ENCODE measurements at regions not wholly inside any gene's neighbourhood (a gene's known extent, or its start where the extent isn't known, plus 50 kb on each side); places are given as distances from the start of the nearest gene placed in this dataset.
A peak's percentile ranks its signal among the peaks of the same experiment; 100 is the strongest.
"Not testable (repeated sequence)": the region's sequence is repeated elsewhere in the genome, so short reads cannot be mapped to it uniquely, and the experiment has no call there.

DNA sequence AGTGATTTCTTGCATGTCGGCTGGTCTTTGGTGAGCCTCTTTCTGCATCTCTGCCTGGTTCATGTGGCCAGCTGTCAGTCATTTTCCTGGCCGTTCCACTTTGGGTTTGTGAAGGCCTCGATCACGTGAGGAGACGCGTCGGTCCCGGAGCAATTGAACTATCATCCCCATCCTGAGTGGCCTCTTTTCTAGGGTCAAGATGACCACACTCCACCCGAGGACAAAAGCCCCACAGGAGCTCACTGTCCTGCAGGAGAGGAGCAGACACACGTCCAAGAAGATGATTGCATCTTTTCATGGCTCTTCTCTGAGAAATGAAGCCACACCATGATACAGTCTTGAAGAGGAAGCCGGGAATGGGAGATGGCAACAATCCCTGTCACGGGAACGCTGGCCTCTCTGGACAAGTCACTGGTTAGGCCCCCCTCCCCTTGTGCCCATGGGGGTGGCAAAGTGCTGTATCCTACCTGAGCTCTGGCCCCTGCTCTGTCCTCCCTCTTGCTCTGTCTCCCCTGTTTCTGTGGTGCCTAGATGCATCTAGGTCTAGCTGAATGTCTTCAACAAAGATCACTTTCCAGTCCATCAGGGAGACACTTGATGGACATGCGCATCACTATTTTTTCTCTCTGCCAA, 291.4 kb upstream of the ZNF337 start:
- not testable (repeated sequence) for DNase-seq (ENCODE audit: low read depth in 2 of 2)

DNA sequence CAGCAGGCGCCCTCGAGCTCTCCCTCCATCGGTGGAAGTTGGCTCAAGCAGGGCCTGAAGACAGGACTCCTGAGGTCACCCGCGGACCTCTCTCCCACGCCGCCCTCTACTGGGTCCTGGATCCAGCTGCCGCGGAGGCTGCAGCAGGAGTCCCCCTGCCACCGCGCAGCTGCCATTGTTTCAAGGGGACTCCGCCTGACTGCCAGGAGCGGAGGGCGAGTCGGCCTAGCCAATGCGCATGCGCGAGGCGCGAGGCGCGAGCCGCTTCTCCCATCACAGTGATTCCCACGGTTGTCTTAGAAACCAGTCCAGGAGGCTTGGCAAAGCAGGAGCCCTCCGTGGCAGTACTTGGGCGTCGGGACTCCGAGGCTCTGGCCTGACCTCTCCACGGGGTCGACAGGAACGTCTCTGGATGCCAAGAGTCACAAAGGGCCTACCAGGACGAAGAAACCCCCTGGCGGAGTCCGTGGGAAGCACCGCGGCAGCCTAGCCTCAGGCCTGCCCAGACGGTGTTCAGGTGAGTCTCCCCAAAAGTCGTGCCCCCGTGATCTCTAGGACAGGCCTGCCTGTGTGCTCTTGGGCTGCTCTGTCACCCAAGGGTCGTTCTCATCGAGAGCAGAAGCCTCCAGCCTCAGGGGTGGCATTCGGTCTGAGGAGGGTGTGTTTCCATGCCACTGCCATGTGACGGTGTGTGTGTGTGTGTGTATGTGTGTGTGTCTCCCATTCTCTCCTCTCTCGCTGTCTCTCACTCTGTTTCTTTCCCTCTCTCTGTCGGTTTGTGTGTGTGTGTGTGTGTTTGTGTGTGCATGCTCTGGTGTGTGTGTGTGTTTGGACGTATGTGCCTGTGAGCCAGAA, 290.6 kb upstream of the ZNF337 start:
- DNase-seq (ENCODE audit: low read depth in 2 of 2) = peak; percentile 14 to 40

DNA sequence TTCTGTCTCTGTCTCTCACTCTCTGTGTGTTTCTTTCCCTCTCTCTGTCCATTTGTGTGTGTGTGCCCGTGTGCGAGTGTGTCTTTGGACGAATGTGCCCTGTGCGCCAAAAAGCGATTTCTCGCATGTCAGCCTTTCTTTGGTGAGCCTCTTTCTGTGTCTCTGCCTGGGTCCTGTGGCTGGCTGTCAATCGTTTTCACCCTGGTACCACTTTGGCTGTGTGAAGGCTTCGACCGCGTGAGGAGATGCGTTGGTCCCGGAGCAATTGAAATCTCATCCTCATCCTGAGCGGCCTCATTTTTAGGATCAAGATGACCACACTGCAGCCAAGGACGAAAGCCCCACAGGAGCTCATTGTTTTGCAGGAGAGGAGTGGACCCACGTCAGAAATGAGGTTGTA, 288.9 kb upstream of the ZNF337 start:
- DNase-seq (ENCODE audit: low read depth in 2 of 2) = no peak

DNA sequence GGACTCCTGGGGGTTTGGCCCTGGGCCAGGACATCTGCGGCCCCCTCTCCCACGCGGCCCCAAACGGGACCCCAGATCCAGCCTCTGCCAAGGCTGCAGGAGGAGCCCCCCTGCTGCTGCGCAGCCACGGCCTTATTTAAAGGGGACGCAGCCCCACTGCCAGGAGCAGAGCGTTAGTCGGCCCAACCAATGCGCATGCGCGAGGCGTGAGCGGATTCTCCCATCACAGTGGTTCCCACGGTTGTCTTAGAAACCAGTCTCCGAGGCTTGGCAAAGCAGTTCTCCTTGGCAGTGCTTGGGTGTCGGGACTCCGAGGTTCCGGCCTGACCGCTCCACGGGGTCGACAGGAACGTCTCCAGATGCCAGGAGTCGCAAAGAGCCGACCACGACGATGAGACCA, 288.3 kb upstream of the ZNF337 start:
- DNase-seq (ENCODE audit: low read depth in 2 of 2) = peak; percentile 16 to 20

DNA sequence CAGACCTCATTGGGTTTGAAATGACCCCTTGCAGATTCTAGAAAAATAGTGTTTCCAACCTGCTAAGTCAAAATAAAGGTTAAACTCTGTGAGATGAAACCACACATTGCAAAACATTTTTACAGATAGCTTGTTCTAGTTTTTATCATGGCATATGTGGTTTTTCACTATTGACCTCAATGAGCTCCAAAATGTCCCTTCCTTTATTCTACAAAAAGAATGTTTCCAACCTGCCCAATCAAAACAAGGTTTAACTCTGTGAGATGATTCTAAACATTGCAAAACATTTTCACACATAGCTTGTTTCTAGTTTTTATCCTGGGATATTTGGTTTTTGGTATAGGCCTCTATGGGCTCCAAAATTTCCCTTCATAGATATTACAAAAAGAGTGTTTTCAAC, 286.0 kb upstream of the ZNF337 start:
- not testable (repeated sequence) for DNase-seq (ENCODE audit: low read depth in 2 of 2)

DNA sequence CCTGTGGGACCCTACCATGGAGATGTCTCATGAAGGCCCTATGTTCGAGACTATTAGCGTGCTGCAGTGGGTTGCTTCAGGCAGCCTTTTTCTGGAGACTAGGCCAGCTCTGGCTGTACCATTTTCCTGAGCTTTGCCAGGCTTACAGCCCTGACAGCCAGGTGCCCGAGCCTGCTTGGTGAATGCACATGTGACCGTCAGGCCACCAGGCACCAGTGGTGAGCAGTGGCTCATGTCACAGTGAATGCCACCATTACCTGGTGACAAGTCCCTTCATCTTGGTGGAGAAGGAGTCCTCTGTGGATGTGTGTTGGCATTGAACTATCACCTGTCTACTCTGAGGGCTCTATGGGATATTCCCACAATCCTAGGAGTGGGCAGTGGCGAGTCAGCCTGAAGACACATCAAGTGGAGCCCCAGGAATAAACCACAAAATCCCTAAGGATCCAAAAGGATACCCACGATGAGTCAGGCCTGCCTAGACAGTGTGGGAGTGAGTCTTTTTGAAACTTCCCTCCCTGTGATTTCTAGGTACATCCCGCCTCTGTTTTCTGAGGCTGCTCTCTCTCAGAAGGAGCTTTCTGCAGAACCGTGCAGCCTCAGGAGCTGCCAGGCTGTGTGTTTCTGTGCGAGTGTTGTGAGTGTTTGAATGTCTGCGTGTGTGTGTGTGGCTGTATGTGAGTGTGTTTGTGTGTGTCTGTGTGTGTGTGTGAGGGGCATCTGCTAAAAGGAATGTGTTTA, 282.0 kb upstream of the ZNF337 start:
- DNase-seq (ENCODE audit: low read depth in 2 of 2) = not testable (repeated sequence)

DNA sequence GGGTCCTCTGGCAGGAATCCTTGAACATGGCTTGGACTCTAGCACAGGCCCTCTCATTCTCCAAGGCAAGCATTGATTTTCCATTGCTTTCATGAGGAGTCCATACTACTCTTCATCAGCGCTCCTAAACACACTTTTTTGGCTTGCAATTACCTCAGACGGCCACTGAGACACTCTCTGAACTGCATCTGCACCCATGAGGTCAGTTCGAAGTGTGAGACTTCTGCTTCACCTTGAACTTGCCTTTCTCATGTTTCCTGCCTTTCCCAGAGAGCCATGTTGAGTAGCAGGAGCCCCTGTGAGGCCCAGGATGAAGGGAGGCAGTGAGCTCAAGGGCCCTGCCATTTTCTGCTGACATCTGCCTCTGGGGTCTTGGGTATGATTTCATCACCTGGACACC, 279.2 kb upstream of the ZNF337 start:
- not testable (repeated sequence) for DNase-seq (ENCODE audit: low read depth in 2 of 2)

DNA sequence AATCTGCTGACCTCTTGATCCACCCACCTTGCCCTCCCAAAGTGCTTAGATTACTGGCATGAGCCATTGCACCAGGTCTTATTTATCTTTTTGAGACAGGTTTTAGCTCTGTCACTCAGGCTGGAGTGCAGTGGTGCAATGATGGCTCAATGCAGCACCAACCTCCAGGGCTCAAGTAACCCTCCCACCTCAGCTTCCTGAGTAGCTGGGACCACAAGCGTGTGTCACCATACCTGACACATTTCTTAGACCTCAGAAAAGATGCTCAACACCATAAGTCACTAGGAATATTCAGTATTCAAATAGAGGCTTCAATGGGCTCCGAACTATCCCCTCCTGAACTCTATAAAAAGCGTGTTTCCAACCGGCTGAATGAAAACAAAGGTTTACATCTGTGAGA, 268.6 kb upstream of the ZNF337 start:
- not testable (repeated sequence) for DNase-seq (ENCODE audit: low read depth in 2 of 2)

DNA sequence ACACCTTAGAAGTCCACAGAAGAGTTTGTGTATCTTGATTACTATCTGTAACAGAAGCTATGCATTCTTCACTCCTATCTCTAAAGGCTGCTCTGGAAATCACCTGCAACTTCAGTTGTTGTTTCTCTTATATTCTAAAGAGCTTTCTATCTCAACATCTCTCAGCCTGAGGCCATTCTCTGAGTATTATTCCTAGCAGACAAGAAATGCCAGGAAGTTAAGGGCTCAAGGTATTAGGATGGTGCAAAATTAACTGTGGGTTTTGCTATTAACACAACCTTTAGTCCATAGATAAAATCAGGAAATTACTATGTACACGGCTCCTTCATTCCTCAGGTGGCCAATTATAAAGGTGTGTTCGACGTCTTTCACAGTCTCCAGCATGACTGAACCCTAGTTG, 257.2 kb upstream of the ZNF337 start:
- not testable (repeated sequence) for DNase-seq (ENCODE audit: low read depth in 2 of 2)

DNA sequence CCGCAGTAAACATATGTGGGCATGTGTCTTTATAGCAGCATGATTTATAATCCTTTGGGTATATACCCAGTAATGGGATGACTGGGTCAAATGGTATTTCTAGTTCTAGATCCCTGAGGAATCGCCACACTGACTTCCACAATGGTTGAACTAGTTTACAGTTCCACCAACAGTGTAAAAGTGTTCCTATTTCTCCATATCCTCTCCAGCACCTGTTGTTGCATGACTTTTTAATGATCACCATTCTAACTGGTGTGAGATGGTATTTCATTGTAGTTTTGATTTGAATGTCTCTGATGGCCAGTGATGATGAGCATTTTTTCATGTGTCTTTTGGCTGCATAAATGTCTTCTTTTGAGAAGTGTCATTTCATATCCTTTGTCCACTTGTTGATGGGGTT, 238.6 kb upstream of the ZNF337 start:
- DNase-seq (ENCODE audit: low read depth in 2 of 2) = not testable (repeated sequence)

DNA sequence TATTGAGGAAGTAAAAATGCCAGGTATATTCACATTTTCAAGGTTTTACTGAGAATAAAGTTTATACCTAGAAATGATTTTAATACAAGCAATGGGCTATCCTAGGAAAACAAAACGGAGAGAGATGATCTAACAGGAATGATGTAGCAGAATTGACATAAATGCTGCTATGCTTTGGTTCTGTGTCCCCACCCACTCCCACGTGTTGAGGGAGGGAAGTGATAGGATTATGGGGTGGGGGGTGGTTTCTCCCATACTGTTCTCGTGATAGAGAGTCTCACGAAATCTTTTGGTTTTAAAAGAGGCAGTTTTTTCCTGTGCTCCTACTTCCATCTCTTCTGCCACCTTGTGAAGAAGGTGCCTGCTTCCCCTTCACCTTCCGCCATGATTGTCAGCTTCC, 236.2 kb upstream of the ZNF337 start:
- not testable (repeated sequence) for DNase-seq (ENCODE audit: low read depth in 2 of 2)

DNA sequence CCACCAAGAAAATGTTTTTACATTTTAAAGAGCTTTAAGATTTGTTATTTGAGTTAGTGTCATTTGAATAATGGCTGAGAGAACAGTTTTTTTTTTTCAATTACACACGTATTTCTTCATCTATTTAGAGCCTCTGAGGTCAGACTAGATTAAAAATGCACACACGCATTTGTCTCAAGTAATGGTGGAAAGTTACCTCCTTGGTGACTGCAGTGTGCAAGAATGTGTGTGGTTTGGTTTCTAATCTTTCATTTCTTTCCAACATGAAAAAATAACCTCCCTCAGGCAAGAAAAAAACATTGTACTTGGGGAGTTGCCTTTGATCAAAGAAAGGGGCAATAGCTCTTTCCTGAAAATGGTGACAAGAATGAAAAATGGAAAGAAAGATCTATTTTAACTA, 235.5 kb upstream of the ZNF337 start:
- not testable (repeated sequence) for DNase-seq (ENCODE audit: low read depth in 2 of 2)

DNA sequence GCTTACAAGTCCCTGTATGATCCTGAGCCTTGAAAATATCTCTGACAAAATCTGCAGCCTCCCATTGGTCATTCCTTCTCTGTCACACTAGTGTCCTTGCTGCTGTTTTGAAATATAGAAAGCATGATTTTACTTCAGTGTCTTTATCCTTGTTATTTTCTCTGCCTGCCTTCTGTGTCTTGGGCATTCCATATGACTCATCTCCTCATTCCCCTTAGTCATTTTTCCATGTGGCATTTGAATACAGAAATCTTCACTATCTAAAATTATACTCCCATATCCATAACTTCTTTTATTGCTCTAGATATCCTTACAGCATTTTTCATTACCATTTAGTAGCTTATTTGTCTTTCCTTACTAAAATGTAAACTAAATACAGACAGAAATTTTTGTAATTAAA, 205.7 kb upstream of the ZNF337 start:
- not testable (repeated sequence) for DNase-seq (ENCODE audit: low read depth in 2 of 2)

DNA sequence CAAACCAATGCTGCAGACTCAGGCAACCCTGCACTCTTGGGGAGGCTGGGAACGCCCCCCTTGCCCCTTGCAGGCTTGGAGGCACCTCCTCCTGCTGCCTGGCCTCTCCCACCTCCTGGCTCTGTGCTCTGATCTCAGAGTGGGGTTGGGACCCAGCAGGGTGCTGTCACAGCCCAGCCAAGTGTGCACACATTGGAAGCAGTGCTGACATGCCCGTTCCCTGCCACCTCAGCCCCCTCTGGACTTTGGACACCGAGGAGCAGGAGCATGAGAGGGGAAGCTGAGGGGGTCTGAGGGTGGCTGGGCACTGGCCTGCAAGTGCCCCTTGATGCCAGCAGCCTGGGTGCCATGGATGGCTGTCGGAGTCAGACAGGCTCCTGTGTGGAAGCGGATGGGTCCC, 202.0 kb upstream of the ZNF337 start:
- DNase-seq (ENCODE audit: low read depth in 2 of 2) = not testable (repeated sequence)

DNA sequence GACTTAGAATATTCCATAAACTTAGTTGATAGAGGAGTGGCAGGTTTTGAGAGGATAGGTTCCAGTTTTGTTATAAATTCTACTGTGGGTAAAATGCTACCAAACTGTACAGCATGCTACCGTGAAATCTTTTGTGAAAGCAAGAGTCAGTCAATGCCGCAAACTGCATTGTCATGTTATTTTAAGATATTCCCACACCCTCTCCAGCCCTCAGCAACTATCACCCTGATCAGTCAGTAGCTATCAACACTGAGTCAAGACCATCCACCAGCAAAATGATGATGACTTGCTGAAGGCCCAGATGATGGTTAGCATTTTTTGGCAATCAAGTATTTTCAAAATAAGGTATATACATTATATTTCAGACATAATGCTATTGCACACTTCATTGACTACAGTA, 182.4 kb upstream of the ZNF337 start:
- DNase-seq (ENCODE audit: low read depth in 2 of 2) = not testable (repeated sequence)

DNA sequence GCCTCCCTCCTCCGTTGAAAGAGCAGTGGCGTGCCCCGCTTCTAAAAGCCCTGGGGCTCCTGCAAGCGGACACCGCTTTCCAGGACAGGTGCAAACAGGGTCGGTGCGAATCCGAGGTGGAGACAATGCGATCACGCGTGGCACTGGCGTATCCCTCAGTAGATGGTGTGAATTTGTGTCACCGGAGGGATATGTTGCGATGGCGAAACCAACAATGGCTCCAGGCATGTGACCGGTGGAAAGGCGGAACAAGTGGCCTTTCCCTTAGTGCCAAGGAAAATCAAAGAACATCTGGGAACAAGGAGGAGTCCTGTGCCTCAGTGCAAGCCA, 172.0 kb upstream of the ZNF337 start:
- DNase-seq (ENCODE audit: low read depth in 2 of 2) = not testable (repeated sequence)

DNA sequence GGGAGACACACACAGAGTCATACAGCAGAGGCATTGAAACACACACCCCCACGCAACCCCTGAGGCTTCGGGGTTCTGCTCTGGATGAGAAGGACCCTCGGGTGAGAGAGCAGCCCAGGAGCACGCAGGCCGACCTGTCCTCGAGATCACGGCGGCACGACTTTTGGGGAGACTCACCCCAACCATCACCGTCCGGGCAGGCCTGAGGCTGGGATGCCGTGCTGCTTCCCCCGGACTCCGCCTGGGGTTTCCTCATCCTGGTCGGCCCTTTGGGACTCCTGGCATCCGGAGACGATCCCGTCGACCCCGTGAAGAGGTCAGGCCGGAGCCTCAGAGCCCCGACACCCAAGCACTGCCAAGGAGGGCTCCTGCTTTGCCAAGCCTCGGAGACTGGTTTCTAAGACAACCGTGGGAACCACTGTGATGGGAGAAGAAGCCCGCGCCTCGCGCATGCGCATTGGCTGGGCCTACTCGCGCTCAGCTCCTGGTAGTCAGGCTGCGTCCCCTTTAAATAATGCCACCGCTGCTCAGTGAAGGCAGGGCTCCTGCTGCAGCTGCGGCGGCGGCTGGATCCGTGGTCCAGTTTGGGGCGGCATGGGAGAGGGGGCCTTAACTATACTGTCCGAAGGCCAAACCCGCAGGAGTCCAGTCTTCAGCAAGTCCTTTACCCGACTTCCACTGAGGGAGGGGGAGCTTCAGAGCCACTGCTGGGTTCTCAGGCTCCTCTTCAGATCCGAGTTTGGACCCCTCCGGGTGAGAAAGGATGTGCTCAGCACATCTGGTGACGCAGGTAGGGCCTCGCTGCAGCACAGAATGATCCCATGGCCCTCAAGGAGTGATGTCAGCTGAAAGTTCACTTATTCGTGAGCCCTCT, 171.4 kb upstream of the ZNF337 start:
- peak; percentile 51 to 64 for DNase-seq (ENCODE audit: low read depth in 2 of 2)

DNA sequence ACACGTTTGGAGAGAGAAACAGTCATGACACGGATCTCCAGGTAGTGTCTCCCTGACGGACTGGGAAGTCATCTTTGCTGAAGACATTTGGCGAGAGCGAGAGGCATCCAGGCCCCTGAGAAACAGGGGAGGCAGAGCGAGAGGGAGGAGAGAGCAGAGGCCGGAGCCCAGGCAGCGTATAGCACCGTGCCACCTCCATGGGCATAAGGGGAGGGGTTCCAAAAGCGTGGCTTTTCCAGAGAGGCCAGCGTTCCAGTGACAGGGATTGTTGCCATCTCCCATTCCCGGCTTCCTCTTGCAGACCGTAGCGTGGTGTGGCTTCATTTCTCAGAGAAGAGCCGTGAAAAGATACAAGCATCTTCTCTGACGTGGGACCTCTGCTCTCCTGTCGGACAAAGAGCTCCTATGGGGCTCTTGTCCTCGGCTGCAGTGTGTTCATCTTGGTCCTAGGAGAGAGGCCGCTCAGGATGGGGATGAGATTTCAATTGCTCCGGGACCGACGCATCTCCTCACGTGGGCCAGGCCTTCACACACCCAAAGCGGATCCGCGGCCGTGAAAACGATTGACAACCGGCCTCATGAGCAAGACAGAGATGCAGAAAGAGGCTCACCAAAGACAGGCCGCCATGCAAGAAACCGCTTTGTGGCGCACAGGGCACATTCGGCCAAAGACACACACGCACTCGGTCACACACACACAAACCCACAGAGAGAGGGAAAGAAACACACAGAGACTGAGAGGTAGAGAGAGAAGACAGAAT, 170.5 kb upstream of the ZNF337 start:
- DNase-seq (ENCODE audit: low read depth in 2 of 2) = not testable (repeated sequence)

DNA sequence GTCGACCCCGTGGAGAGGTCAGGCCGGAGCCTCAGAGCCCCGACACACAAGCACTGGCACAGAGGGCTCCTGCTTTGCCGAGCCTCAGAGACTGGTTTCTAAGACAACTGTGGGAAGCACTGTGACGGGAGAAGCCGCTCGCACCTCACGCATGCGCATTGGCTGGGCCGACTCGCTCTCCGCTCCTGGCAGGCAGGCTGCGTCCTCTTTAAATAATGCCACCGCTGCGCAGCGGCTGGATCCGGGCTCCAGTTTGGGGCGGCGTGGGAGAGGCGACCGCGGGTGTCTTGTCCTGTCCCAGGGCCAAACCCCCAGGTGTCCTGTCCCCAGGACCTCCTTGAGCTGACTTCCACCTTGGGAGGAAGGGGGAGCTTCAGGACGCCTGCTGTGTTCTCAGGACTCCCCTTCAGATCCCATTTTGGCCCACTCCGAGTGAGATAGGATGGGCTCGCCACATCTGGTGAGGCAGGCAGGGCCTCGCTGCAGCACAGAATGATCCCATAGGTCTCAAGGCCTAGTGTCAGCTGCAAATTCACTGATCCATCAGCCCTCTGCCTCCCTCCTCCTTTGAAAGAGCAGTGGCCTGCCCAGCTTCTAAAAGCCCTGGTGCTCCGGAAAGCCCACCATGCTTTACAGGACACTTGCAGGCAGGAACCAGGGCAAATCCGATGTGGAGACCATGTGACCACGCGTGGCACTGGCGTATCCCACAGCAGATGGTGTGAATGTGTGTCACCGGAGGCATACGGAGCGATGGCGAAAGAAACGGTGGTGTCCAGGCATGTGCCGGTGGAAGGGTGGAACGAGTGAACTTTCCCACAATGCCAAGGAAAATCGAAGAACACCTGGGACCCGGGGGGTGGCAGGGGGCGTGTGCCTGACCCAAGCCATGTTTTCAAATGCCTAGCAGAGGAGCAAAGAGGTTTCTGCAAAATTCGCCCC, 169.3 kb upstream of the ZNF337 start:
- DNase-seq (ENCODE audit: low read depth in 2 of 2) = peak; percentile 44 to 58
